GM19324 (cell line): ENCODE measurements at regions not wholly inside any gene's neighbourhood (a gene's known extent, or its start where the extent isn't known, plus 50 kb on each side); places are given as distances from the start of the nearest gene placed in this dataset.

Experiments used
- ATAC-seq: cut with Tn5 transposase; IDR thresholded peaks from one replicate; pipeline ENCODE4 v1.9.1; 2021; ENCODE audit warnings: mild to moderate bottlenecking, moderate library complexity; ENCODE audit not compliant: unreplicated experiment, low FRiP score

DNA sequence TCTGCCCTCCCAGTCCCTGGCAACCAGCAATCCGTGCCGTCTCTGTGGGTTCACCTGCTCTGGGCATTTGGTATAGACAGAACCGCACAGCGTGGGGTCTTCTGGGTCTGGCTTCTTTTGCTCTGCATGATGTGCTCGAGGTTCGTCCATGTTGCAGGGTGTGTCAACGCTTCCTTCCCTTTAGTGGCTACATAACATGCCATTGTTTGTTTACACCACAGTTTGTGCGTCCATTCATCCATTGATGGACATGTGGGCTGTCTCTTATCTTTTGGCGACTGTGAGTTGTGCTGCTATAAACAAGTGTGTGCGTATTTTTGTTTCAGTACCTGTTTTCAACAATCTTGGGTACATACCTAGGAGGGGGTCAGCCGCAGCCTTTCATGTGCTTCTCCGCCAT is 149.5 kb upstream of the RPS6KA2 start:
- no peak for ATAC-seq

DNA sequence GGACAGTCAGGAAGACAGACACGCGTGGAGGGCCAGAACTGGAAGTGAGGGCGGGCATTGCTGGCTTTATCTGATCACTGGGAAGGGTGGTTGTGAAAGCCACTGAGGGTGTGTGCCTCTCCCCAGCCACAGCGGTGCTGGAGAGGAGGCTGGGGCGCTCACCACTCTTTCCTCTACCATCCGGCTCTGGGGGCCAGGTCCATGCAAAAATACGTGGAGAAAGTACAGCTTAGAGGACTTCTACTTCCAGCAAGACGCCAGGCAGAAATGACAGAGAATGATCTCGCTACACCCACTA is 148.8 kb upstream of the RPS6KA2 start:
- ATAC-seq: no peak

DNA sequence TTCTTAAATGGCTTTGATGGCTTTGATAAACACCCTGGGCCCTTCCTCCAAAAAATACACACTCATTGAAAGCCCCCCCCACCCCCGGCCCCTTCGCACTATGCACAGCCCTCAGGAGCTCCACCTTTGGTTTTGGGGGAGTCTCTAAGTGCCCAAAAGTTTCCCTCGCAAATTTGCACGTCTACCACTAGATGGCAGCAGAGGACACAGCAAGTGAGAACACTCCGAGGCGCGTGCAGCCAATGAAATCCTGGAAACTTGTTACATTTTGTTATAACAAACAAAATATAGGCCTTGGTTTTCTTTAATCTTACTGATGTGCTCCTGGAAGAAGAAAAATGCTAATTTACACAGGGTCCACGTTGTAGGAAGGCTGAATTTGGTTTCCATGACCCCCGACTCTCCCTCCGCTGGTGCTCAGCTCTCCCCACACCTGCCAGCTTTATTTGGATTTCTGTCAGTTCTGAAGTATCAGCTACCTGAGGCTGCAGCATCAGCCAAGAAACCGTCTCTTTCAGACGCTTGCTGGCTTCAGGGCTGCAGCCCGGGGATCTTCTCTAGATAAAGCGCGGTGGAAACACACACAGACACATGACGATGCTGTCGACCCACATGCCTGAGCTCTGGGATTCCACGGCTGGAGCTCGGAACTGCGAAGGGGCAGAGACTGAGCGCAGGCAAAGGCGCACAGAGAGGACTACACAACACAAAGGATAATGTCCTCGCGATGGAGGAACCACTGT is 148.3 kb upstream of the RPS6KA2 start:
- ATAC-seq: no peak

DNA sequence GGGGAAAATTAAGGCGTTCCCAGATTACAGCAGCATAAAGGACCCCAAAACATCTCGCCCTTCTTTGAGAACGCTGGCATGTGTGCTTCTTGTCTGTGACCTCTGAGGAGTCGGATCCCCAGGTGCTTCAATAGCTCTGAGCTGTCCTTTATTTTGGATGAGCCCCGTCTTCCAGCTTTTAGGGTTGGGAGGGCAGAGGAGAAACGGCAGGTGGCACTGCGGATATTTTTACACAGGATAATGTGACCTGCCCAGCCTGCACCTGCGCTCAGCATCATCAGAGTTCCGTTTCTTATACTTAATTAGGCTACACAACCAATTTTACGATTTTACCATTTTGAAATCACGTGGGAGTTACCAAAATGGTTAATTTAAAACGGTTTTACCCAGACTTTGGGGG is 147.7 kb upstream of the RPS6KA2 start:
- ATAC-seq: no peak

DNA sequence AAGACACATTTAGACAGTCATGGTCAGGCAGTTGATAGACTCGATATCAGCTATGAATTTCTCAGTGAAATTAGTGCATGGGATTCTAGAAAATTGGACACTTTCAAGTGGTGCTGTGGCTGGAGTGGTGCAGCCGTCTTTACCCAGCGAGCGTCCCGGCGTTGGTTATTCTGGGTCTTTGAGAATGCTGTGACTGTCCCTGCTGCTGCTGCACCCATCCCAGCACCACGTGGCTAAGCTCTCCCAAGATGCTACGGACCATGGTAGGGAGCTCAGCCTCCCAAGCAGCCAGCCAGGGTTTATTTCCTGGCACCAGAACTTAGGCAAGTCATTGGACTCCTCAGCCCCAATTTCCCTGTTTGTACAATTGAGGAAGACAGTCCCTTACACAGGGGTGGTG is 147.2 kb upstream of the RPS6KA2 start:
- no peak for ATAC-seq

DNA sequence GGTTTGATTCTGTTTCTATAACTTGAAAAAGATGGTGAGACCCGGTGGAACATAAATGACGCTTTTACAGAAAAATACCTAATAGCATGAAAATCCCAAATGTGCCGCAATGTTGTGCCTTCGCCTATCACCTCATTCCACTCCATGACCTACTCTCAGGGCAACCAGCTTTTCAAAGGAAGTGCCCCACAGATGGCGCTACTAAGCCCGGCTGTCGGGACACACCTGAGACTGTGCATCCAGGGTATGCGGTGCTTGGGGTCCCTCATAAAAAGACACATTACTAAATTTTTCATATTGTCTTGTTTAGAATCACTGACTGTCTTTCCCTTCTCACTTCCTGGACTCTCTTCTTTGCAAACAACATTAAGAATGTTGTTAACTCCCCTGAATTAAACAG is 145.5 kb upstream of the RPS6KA2 start:
- no peak for ATAC-seq

DNA sequence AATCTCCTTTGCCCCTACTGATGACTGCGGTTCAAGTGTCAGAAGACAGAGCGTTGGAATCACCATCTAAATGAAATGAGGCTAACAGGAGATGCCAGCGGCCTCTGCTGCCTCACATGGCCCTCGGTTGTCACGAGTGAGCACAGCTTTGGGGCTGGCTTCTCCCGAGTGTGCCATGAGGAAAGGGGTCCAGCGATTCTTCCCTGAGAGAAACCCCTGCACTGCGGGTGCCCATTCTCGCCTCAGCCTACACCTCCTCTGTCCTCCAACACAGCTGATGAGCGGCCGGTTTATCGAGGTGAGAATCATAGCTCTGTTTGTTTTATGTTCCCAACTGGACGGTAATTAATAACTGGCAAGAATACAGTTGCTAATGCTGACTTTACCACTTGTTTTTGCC is 144.7 kb upstream of the RPS6KA2 start:
- ATAC-seq: no peak

DNA sequence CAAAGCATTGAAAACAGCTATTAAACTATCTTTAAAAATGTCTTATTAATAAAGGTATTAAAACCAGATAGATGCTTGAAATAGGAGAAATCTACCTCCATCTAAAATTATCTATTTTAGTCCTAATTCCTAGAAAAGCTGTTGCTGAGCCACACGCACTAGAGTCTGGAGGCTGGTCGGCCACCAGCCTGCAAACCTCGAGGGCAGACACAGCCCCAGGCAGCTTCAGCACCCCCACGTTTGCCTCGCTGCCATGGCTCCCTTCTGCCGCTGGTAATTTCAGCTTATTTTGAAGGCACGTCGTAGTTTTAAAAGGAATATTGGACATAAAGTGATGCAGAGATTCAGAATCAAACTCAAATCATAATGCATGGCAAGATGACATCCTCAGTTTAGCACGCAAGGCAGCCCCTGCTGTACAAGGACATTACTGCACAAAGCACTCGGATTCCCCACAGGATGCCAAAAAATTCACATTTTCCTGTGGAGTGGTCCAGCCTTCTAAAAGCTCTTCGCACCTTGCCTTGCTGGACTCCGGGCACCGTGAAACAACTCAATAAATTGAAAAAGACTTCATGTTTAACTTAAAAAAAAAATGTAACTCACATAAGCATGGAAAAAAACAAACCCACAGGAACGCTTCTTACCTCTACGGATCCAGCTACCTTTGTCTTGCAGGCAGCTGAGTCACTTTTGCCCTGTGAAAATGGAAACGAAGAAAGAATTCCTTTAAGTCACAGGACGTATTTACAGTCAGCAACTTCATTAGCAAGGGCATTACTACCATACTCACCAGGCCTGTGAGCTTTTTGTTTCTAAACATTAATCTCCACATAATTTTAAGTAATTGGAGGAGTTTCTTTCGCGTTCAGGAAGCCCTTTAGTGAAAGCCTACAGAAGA is 143.4 kb upstream of the RPS6KA2 start:
- ATAC-seq: no peak

DNA sequence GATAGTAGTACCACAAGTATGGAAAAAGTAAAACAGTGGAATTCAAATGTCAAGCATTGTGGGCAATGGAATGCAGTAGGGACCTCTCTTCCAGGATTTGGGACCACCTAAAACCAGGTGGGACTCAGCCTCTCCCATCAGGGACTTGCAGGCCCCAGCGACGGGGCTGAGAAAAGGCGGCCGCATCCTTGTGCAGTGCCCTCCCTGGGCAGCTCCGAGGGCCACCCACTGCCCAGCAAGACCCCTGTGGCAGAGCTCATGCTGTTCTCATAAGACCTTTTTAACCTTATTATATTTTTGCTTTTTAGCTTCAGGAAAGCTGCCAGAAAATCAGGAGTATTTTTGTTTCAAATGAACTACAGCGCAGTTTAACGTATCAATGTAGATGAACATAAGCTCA is 142.6 kb upstream of the RPS6KA2 start:
- ATAC-seq: no peak

DNA sequence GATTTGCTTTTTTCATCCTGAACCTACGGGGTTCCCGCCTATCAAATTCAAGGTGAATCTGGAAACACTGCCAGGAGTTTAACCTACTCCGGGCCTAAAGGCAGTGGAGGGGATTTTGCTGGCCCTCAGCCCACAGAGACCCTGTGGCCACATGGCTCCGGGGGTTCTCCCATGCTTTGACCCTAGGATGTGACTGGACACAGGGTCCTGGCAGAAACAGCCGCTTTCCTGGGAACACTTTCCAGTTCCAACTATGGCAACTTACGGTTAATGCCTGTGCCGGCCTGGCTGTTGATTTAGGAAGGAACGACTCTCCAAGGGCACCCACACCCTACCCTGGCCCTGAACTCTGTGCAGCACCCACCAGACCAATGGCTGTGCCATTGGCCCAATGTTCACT is 141.7 kb upstream of the RPS6KA2 start:
- ATAC-seq: no peak

DNA sequence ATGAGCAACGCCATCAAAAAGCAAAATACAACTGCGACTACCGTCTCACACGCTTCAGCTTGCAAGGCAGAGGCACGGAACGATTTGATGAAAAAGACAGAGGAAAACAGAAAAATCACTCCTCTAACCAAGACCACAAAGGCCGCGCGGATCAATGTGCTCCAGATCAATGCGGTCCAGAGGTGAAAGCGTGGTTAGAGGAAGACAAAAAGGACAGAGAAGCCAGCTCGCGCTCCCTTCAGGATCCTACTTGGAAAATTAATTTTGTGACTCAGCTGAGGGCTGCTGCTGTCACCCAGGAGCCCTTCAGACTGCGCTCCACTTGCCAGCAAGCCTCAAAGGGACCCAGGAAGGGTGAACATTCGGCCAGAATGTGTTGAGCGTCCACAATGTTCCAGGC is 140.2 kb upstream of the RPS6KA2 start:
- no peak for ATAC-seq

DNA sequence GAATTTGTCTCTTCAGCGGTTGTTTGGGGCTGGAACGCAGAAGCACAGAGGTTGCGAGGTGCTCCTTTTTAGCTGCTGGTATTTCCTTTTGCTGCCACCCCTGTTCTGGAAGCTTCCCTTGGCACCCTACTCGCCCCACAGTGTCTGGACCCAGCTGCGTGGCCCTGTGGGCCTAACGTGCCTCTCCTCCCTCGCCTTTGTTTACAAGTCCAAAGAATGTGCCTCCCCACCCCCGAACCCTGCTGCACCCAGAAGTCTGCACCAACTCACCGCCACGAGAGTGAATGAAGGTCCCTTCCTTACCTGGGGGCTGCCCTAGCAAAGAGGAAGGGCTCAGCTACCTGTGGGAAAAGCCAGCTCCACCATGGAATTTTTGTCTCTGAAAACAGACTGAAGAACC is 139.7 kb upstream of the RPS6KA2 start:
- ATAC-seq: no peak

DNA sequence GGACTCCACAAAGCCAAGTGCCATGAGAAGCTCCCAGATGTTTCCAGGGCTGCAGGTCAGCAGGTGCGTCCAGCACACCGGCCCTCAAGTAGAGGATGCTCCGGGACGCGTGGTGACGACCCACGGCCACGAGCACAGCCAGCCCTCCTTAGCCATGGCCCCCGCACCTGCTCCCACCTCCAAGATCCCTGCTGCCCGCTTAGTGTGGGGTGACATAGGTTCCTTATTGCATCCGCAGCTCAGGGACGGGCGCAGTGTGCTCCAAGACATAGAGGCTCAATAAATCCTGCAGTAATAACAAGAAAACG is 138.1 kb upstream of the RPS6KA2 start:
- ATAC-seq: no peak

DNA sequence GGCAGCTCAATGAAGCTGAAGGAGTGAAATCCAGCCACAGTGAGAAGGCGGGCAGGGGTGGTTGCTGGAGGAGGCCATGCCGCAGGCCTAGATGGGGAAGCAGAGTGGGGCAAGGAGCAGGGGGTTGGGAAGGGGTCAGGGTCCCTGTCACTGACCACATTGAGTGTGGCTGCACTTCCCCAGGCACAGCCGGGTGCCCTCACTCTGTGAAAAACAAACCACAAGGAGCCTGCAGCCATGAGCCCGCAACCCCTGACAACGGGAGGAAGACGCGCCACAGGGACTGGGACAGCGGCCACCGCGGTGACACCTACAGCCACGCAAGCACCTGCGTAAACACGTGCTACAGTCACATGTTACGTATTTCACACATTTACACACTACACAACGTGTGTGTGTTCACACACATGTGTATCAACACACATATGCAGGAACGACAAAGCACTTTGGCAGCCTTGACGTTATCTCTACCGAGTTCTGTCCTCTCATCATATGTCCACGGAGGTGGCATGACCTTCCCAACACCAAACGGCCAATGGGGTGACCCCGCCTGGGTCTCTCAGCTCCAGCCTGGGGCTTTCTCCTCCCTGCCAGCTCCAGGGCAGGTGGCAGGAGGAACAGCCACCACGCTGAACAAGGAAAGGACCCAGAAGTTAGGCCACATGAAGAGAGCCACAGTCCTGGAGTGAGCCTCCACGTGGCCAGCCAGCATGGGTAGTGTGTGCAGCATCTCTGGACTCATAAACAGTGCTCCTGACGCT is 137.6 kb upstream of the RPS6KA2 start:
- ATAC-seq: no peak

DNA sequence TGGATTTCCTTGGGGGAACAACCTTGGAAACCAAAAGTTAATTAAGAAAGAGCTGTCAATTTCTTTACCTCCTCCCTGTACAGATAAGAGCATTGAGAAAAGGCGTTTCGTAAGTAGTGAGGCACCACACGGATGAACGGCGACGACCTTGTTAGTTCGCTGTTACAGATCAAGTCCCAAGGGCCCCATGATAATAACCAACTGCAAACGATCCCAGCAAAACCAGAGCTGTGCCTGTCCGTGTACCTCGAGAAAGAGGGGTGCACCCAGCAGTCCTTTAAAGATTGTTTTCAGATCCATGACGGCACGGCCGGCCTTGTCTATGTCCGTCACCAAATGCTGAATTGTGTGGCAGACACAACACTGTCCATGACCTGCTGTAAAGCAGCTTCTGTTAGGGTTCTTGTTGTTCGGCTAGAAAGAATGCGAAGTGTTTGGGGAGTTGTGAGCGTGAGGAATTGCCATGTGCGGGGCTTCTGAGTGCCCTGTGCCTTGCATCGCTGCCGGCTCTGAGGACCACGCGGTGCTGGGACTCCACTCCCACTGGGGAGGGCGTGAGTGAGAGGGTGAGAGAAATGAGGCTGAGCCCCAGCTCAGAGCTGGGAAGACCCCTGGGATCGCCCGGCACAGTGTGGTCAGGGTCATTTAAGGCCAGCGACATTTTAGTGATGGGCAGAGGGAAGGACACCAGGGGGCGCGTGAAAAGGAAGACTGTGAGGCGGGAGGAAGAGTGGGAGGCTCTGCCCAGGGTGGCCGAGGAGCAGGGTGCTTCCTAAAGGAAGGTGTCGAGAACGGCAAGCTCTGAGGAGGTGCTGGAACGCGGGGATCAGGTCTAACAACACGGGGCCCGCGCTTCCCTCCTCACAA is 136.8 kb upstream of the RPS6KA2 start:
- no peak for ATAC-seq

DNA sequence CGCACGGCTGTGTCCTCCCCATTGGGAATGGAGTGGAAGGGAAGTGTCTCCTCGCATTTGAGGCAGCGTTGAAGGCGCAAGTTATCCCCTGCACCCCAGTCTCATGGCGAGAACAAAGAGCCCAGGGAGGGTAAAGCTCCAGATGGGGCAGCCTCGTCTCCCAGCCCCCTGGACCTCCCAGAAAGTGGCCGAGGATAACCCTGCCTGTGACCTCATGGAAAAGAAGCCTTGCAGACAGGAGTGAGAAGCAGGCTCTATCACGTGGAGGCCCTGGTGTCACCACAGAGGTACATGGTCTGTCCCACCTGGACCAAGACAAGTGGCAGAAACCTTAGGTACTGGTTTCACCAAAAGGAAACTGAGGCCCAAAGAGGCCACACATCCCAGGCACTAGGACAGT is 134.8 kb upstream of the RPS6KA2 start:
- ATAC-seq: no peak

DNA sequence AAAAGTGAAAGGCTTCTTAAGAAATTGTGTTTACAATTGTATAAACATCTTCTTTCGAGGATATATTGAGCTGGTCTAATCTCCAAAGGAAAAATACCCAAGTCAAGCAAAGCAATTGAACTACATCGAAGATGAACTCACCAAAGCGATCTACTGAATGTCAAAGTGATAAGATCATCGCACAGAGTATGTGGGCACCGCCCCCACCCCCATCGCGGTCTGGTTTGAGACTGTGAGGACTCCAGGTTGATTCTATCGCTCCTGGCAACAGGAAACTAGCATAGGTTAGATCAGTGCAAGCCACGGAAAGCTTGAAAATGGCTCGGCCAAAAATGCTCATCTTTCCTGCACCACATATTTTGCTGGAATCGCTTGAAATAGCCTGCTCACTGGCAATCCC is 133.2 kb upstream of the RPS6KA2 start:
- ATAC-seq: no peak

DNA sequence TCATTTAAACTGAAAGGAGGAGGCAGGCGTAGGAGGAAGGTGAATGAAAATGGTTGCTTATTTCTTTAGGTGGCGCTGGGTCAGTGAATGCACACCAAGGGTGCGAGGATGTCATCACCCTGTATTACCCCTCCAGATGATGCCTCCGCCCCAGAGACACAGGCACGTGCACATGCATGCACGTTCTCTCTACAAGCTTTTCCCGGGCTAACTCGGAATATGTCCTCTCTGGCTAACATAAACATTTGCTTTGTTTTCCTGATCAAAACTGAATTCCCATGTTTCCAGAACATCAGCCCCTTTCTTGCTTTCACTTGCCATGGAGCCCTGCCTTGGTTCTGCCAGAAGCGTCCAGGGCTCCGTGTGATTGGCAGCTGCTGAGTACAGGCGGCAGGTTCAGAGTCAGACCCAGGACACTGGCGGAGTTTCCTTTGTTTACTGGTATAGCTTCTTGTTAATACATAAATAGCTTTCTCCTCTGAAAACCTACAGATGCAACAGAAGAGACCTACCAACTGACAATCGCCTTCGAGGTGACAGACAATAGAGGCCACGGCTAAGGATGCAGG is 131.2 kb upstream of the RPS6KA2 start:
- ATAC-seq: no peak

DNA sequence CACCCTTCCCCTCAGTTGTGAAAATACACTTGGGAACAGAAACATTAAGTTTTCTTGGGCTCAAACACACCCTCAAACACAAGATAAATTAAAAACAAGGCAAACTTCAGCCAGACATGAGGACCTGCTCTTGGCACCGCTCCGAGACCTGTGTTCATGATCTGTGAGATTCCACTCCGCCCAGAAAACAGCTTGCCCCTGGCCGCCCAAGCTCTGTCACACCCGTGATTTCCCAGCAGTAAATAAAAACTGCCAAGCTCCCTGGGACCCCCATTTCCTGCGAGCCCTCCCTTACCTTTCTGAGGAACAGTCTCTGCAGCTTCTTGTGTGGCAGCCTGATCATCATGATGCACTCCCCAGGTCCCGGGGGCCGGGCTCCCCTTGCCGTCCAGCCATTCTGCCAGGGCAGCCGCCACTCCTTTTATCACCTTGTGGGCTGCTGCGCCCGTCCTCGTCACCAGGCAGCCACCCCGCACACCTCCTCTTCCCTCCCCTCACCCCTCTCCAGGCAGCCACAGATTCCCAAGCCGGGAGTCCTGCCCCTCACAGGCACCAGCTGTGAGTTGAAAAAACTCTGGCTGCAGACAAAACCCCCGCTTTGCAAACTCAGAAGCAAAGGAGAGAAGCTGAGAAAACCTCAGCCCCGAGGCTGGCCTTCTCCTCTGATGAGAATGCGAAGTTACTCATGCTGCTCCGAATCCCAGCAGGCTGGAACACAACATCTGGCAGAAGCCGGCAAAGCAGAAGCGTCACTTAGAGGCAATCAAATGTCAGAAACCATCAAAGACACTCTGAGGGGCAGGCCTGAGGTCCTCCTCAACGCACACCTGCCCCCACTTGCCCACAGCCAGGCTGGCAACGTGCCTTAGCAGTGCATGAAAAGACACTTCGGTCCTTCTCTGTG is 130.4 kb upstream of the RPS6KA2 start:
- no peak for ATAC-seq
